ENCODE measurements at regions not wholly inside any gene's neighbourhood (a gene's known extent, or its start where the extent isn't known, plus 50 kb on each side); places are given as distances from the start of the nearest gene placed in this dataset.

- DNase-seq (ENCODE audit: low spot score) = no peak
- in situ Hi-C loops (cut with MboI; ENCODE audit: low pct_unique_long_range_greater_than_20kb, low sequenced_read_pairs, unreplicated experiment) = no loop called here
These were observed 126.9 kb upstream of the CTAGE1 start for GRCh38 chr18:22544626-22545025.

GRCh38 chr18:22545066-22545760, 127.5 kb upstream of the CTAGE1 start:
- no peak for TF ChIP-seq CTCF (IDR thresholded peaks at IDR 0.05; ENCODE audit: extremely low read depth, insufficient read depth, missing control alignments)
- in situ Hi-C loops (cut with MboI; ENCODE audit: low pct_unique_long_range_greater_than_20kb, low sequenced_read_pairs, unreplicated experiment) = no loop called here
- no peak for DNase-seq (ENCODE audit: low spot score)

More at GRCh38 chr18:22544626-22545025, 126.9 kb upstream of the CTAGE1 start:
- TF ChIP-seq CTCF (IDR thresholded peaks at IDR 0.05; ENCODE audit: extremely low read depth, insufficient read depth, missing control alignments) = no peak

- TF ChIP-seq CTCF (IDR thresholded peaks at IDR 0.05; ENCODE audit: extremely low read depth, insufficient read depth, missing control alignments) = no peak
- no peak for DNase-seq (ENCODE audit: low spot score)
- in situ Hi-C loops (cut with MboI; ENCODE audit: low pct_unique_long_range_greater_than_20kb, low sequenced_read_pairs, unreplicated experiment) = no loop called here
These were observed 129.3 kb upstream of the CTAGE1 start for GRCh38 chr18:22546905-22547570.

GRCh38 chr18:22547807-22548561, 130.3 kb upstream of the CTAGE1 start:
- TF ChIP-seq CTCF (IDR thresholded peaks at IDR 0.05; ENCODE audit: extremely low read depth, insufficient read depth, missing control alignments) = no peak

GRCh38 chr18:22549260-22549937, 131.7 kb upstream of the CTAGE1 start:
- TF ChIP-seq CTCF (IDR thresholded peaks at IDR 0.05; ENCODE audit: extremely low read depth, insufficient read depth, missing control alignments) = no peak
- in situ Hi-C loops (cut with MboI; ENCODE audit: low pct_unique_long_range_greater_than_20kb, low sequenced_read_pairs, unreplicated experiment) = no loop called here
- DNase-seq (ENCODE audit: low spot score) = no peak

More at GRCh38 chr18:22547807-22548561, 130.3 kb upstream of the CTAGE1 start:
- DNase-seq (ENCODE audit: low spot score) = no peak
- in situ Hi-C loops (cut with MboI; ENCODE audit: low pct_unique_long_range_greater_than_20kb, low sequenced_read_pairs, unreplicated experiment) = no loop called here

GRCh38 chr18:22550366-22550765, 132.7 kb upstream of the CTAGE1 start:
- TF ChIP-seq CTCF (IDR thresholded peaks at IDR 0.05; ENCODE audit: extremely low read depth, insufficient read depth, missing control alignments) = no peak
- in situ Hi-C loops (cut with MboI; ENCODE audit: low pct_unique_long_range_greater_than_20kb, low sequenced_read_pairs, unreplicated experiment) = loop anchor here (25.0 kb wide), 1 partner anchor 638 kb away; no protein-coding TSS in a partner anchor
- no peak for DNase-seq (ENCODE audit: low spot score)
